ENCODE measurements at regions not wholly inside any gene's neighbourhood (a gene's known extent, or its start where the extent isn't known, plus 50 kb on each side); places are given as distances from the start of the nearest gene placed in this dataset.

DNA sequence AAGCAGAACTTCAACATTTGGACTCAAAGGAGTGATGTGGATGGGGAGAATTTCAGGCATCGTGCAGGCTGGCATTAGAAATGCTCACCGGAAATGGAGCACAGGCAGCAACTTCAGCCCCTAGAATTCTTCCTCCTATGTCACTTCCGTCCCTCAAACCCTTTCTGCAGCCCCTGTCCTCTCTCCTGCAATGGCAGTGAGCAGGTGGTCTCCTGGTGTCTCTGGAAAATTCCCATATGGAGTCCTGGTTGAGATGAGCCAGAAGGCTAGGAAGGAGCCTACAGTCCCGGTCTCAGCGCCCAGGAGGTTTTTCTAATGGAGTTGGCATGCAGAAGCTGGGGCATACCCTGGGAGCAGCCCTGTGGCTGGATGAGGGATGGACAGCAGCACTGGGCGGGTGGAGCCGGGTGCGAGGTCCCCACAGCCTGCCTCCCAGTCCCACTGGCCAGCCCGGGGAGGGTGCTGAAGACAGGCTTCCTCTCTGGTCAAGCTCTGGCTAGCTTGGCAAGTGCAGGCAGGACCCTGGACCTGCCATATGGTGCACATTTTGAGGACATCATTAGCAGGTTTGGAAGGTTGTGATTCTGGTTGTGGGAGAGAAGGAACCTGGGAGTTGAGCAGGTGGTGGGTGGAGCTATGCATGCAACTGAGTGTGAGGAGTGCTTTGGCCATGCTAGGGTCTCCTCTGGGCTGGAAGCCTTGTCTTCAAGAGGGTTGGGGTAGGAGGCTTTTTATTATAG lies 59.8 kb upstream of the B3GAT1 start:
- peaks cover 3% of the 10 kb centered on the region for H3K36me3 Mint-ChIP-seq (ENCODE audit: low read depth)
- peaks cover 11% of the 10 kb centered on the region for H3K4me1 Mint-ChIP-seq
- H3K4me3 Mint-ChIP-seq: no peak overlapping the region
- DNase-seq (no peak), ATAC-seq (no peak)
- no peak overlapping the region for H3K27ac Mint-ChIP-seq
- H3K9me3 ChIP-seq (ENCODE audit: control insufficient read depth, low read length, poor library complexity, severe bottlenecking): no peaks in the 10 kb centered on the region
- H3K27me3 Mint-ChIP-seq: peaks cover 73% of the 10 kb centered on the region

- Mint-ChIP-seq H3K4me1 (peaks cover 11% of the 10 kb centered on the region), H3K36me3 (ENCODE audit: low read depth) (peaks cover 3% of the 10 kb centered on the region), H3K4me3 (no peak overlapping the region), H3K27me3 (peaks cover 74% of the 10 kb centered on the region), H3K27ac (no peak overlapping the region)
- H3K9me3 ChIP-seq (ENCODE audit: control insufficient read depth, low read length, poor library complexity, severe bottlenecking): no peaks in the 10 kb centered on the region
- ATAC-seq (no peak), DNase-seq (no peak)
Observed at GRCh38 chr11:134471087-134471715, 59.2 kb upstream of the B3GAT1 start.

- peaks cover 73% of the 10 kb centered on the region for H3K27me3 Mint-ChIP-seq
Observed at GRCh38 chr11:134470238-134470637, 58.2 kb upstream of the B3GAT1 start.

GRCh38 chr11:134469627-134470026 lies 57.6 kb upstream of the B3GAT1 start:
- H3K36me3 Mint-ChIP-seq (ENCODE audit: low read depth): peaks cover 3% of the 10 kb centered on the region
- H3K4me3 Mint-ChIP-seq: no peak overlapping the region
- no peak for DNase-seq

More at GRCh38 chr11:134470238-134470637, 58.2 kb upstream of the B3GAT1 start:
- Mint-ChIP-seq H3K36me3 (ENCODE audit: low read depth) (peaks cover 3% of the 10 kb centered on the region), H3K27ac (no peak overlapping the region), H3K4me1 (peaks cover 11% of the 10 kb centered on the region), H3K4me3 (no peak overlapping the region)
- no peak for ATAC-seq
- DNase-seq: no peak
- no peaks in the 10 kb centered on the region for H3K9me3 ChIP-seq (ENCODE audit: control insufficient read depth, low read length, poor library complexity, severe bottlenecking)

DNA sequence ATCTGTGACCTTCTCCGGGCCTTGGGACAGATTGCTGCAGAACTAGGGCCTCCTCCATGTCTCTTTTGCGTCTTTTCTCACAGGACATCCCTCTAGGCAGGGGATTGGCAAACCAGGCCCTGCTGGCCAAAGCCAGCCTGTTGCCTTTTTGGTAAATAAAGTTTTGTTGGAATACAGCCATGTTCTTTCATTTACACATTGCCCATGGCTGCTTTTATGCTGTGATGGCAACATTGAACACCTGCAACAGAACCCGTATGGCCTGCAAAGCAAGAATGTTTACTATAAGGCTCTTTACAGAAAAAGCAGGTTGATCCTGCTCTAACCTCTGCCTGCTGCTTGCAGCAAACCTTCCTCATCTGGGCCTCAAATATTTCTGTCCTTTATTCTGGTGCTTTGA lies 56.8 kb upstream of the B3GAT1 start:
- Mint-ChIP-seq H3K4me1 (peaks cover 11% of the 10 kb centered on the region), H3K4me3 (no peak overlapping the region), H3K27ac (no peak overlapping the region), H3K27me3 (peaks cover 76% of the 10 kb centered on the region), H3K36me3 (ENCODE audit: low read depth) (peaks cover 3% of the 10 kb centered on the region)
- DNase-seq: no peak
- no peak for ATAC-seq
- H3K9me3 ChIP-seq (ENCODE audit: control insufficient read depth, low read length, poor library complexity, severe bottlenecking): no peaks in the 10 kb centered on the region

More at GRCh38 chr11:134469627-134470026, 57.6 kb upstream of the B3GAT1 start:
- ATAC-seq: no peak
- H3K4me1 Mint-ChIP-seq: peaks cover 11% of the 10 kb centered on the region
- H3K9me3 ChIP-seq (ENCODE audit: control insufficient read depth, low read length, poor library complexity, severe bottlenecking): no peaks in the 10 kb centered on the region
- no peak overlapping the region for H3K27ac Mint-ChIP-seq
- H3K27me3 Mint-ChIP-seq: peaks cover 74% of the 10 kb centered on the region

GRCh38 chr11:134468081-134468668 lies 56.1 kb upstream of the B3GAT1 start:
- no peak overlapping the region for H3K27ac Mint-ChIP-seq
- peaks cover 6% of the 10 kb centered on the region for H3K4me1 Mint-ChIP-seq
- peaks cover 73% of the 10 kb centered on the region for H3K27me3 Mint-ChIP-seq

DNA sequence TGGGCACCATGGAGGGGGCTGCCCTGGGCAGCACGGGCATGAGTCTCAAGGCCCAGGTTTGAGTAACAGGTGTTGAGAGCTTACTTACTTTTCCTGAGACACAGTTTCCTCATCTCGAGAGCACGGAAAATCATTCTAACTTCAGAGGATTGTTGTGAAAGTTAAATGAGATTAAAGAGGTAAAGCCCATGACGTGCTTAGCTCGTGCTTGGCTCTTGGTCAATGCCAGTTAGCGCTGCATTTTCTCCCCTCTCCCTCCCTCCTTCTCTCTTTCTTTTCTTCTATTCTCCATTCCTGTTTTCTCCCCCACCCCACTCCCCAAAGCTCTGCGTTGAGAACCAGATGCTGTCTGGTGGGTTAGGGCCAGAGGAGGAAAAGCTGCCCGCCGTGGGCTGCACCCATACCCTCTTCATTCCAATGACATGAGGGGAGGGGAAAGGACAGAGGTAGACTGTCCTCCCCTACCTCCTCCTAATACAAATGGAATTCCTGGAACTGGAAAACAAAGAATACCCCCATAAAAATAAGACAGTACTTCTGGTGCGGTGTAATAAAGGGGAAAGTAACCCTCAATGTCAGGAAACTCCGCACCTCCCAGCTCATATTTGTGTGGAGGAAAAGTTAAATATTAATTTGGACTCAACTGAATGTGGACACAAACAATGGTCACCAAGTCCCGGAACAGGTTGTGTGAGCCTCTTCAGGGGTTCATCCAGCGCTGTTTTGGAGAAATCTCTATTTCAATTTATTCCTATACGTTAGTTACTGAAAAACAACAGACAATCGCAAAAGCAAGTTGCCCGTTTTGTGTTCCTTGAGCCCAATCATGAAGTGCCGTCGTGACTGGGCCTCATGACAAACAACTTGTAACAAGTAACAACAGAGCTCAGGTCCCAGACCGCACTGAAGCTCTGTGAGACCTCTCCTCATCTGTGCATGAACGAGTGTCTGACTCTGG lies 54.8 kb upstream of the B3GAT1 start:
- Mint-ChIP-seq H3K36me3 (ENCODE audit: low read depth) (peaks cover 2% of the 10 kb centered on the region), H3K4me3 (no peak overlapping the region), H3K27me3 (peaks cover 65% of the 10 kb centered on the region), H3K4me1 (peaks cover 6% of the 10 kb centered on the region), H3K27ac (no peak overlapping the region)
- ATAC-seq (no peak), DNase-seq (no peak)
- H3K9me3 ChIP-seq (ENCODE audit: control insufficient read depth, low read length, poor library complexity, severe bottlenecking): no peaks in the 10 kb centered on the region

More at GRCh38 chr11:134468081-134468668, 56.1 kb upstream of the B3GAT1 start:
- H3K4me3 Mint-ChIP-seq: no peak overlapping the region
- no peaks in the 10 kb centered on the region for H3K9me3 ChIP-seq (ENCODE audit: control insufficient read depth, low read length, poor library complexity, severe bottlenecking)
- H3K36me3 Mint-ChIP-seq (ENCODE audit: low read depth): peaks cover 2% of the 10 kb centered on the region
- DNase-seq: no peak
- no peak for ATAC-seq

DNA sequence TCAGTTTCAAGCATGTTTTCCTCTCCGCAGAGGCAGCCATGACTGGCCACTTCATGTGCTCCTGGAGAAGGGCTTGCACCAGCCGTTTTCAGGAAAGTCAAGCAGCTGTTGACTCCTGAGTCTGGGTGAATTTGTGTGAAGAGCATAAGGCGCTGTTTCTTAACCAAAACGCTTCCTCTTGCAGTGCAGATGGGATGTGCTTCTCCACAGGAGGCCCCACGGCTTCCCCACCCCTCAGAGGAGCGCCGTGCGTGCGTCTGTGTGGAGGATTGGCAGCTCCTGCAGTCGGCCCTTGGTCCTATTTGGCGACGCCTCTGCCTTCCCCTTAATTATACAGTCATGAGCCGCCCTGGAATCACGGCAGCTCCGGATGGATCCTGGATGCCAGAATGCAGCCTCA lies 54.1 kb upstream of the B3GAT1 start:
- Mint-ChIP-seq H3K27me3 (peaks cover 65% of the 10 kb centered on the region), H3K4me1 (no peaks in the 10 kb centered on the region), H3K36me3 (ENCODE audit: low read depth) (peaks cover 2% of the 10 kb centered on the region), H3K4me3 (no peak overlapping the region), H3K27ac (no peak overlapping the region)
- no peaks in the 10 kb centered on the region for H3K9me3 ChIP-seq (ENCODE audit: control insufficient read depth, low read length, poor library complexity, severe bottlenecking)
- DNase-seq (no peak), ATAC-seq (no peak)

GRCh38 chr11:134464981-134465730 lies 53.1 kb upstream of the B3GAT1 start:
- Mint-ChIP-seq H3K4me3 (no peak overlapping the region), H3K27me3 (peaks cover 59% of the 10 kb centered on the region), H3K4me1 (no peaks in the 10 kb centered on the region), H3K27ac (no peak overlapping the region), H3K36me3 (ENCODE audit: low read depth) (peaks cover 2% of the 10 kb centered on the region)
- DNase-seq (no peak), ATAC-seq (no peak)
- H3K9me3 ChIP-seq (ENCODE audit: control insufficient read depth, low read length, poor library complexity, severe bottlenecking): no peaks in the 10 kb centered on the region

DNA sequence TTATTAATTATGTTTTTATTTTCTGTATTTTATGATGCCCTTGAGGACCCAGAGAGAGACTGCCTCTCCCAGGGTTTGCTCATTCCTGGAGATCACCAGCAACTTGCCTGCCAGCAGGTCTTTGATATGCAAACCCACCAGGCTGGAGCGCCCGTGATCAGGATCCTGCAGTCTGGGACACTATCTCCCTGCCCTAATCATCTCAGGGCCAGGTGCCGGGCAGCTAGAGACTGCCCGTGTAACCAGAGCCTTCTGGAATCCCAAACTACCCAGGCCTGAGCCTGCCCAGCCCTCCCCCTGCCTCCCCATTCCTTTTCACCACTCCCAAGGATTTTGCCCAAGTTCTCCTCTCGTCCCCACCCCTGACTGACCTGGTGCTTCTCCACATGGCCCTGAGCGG lies 52.2 kb upstream of the B3GAT1 start:
- no peak overlapping the region for H3K4me3 Mint-ChIP-seq
- H3K36me3 Mint-ChIP-seq (ENCODE audit: low read depth): peaks cover 2% of the 10 kb centered on the region
- no peaks in the 10 kb centered on the region for H3K9me3 ChIP-seq (ENCODE audit: control insufficient read depth, low read length, poor library complexity, severe bottlenecking)
- H3K4me1 Mint-ChIP-seq: no peaks in the 10 kb centered on the region
- no peak for ATAC-seq
- H3K27ac Mint-ChIP-seq: no peak overlapping the region
- peaks cover 59% of the 10 kb centered on the region for H3K27me3 Mint-ChIP-seq
- no peak for DNase-seq

- no peaks in the 10 kb centered on the region for H3K4me1 Mint-ChIP-seq
- no peak for DNase-seq
- ATAC-seq: no peak
- no peaks in the 10 kb centered on the region for H3K9me3 ChIP-seq (ENCODE audit: control insufficient read depth, low read length, poor library complexity, severe bottlenecking)
- H3K27me3 Mint-ChIP-seq: peaks cover 58% of the 10 kb centered on the region
- H3K4me3 Mint-ChIP-seq: no peak overlapping the region
- H3K27ac Mint-ChIP-seq: no peak overlapping the region
- H3K36me3 Mint-ChIP-seq (ENCODE audit: low read depth): peaks cover 2% of the 10 kb centered on the region
Observed at GRCh38 chr11:134463716-134464115, 51.7 kb upstream of the B3GAT1 start.

All from T-helper 17 cell (primary cell).